Stomach (tissue), 8 donors: ENCODE measurements at regions not wholly inside any gene's neighbourhood (a gene's known extent, or its start where the extent isn't known, plus 50 kb on each side); places are given as distances from the start of the nearest gene placed in this dataset.

Source experiments
- DNase-seq, 2 donors: peaks; one replicate each; pipeline versions ENCODE4 v3.0.0 to v3.0.0-alpha.2; 2013 to 2019
- H3K27ac ChIP-seq, 5 donors: fragments of 200-600 bp in 4 of 5; sonication (generic) in 4 of 5; one replicate each; pipeline ENCODE4 v1.5.1; 2013 to 2019; ENCODE audit warnings: mild to moderate bottlenecking in 1 of 5, moderate library complexity in 1 of 5
- H3K27me3 ChIP-seq, 3 donors: fragments of 200-600 bp; sonication (generic); one replicate each; pipeline ENCODE4 v1.5.1; 2017 to 2019; ENCODE audit warnings: mixed run types in 1 of 3
- H3K36me3 ChIP-seq, 4 donors: fragments of 200-600 bp; sonication (generic); 1 replicate in 3 of 4; 2 replicates in 1 of 4; pipeline ENCODE4 v1.5.1; 2016 to 2019
- H3K4me1 ChIP-seq, 4 donors: fragments of 200-600 bp; sonication (generic); one replicate each; pipeline ENCODE4 v1.5.1; 2016 to 2019
- H3K4me3 ChIP-seq, 4 donors: fragments of 200-600 bp; sonication (generic) in 3 of 4; one replicate each; pipeline ENCODE4 v1.5.1; 2016 to 2019; ENCODE audit warnings: mild to moderate bottlenecking in 1 of 4
- H3K9me3 ChIP-seq, 4 donors: fragments of 200-600 bp; sonication (generic); one replicate each; pipeline ENCODE4 v1.5.1; 2016 to 2019
- CTCF ChIP-seq, 7 experiments: fragments of 450-650 bp in 4 of 7; fragments of 200-600 bp in 3 of 7; sonication (generic) in 3 of 7; IDR thresholded peaks; one replicate each; pipeline ENCODE4 v1.5.1; 2016 to 2019; ENCODE audit warnings: antibody characterized with exemption in 7 of 7, control low read depth in 2 of 7, mild to moderate bottlenecking in 1 of 7
- EP300 ChIP-seq: sonication (generic); formaldehyde crosslinking; IDR thresholded peaks from one replicate; pipeline ENCODE4 v1.6.1; 2017; ENCODE audit warnings: antibody characterized with exemption
- POLR2A ChIP-seq, 4 donors: fragments of 450-650 bp; IDR thresholded peaks; one replicate each; pipeline ENCODE4 v1.6.1; 2016; ENCODE audit warnings: antibody characterized with exemption in 4 of 4, control low read depth in 2 of 4, mild to moderate bottlenecking in 1 of 4, moderate library complexity in 1 of 4
- POLR2AphosphoS5 ChIP-seq, 3 donors: sonication (generic); formaldehyde crosslinking; IDR thresholded peaks; one replicate each; pipeline ENCODE4 v1.6.1; 2016; ENCODE audit warnings: antibody characterized with exemption in 3 of 3
- WGBS, 5 donors: extraction: QIAGEN DNeasy Blood & Tissue Kit in 3 of 5; methylation state at CpG; one replicate each; pipeline versions ENCODE4 v1.1.5 to v1.1.7; 2013 to 2018; 5-methylcytosine and 5-hydroxymethylcytosine counted together
- intact Hi-C: fragments of 100-400 bp; cut with DNase I; formaldehyde crosslinking; loops from one replicate; pipeline ENCODE4 v1.15.1; 2023; ENCODE audit warnings: low total_unique reads
- donor health status: healthy with polysubstance abuse.
- donor health status: Bipolar disorder and iron deficiency.
- donor health status: healthy.

- DNase-seq, result no peak
- intact Hi-C loops, result no loop called here
- TF ChIP-seq POLR2A (IDR thresholded peaks at IDR 0.05), result no peak
- no peak for TF ChIP-seq EP300
- no peak for TF ChIP-seq POLR2AphosphoS5 (IDR thresholded peaks at IDR 0.05)
- no peak for TF ChIP-seq CTCF (IDR thresholded peaks at IDR 0.05)
- Histone ChIP-seq H3K4me3 (no peak overlapping the region), H3K9me3 (no peaks in the 10 kb centered on the region), H3K27me3 (peaks cover 0 to 57% (median 10%) of the 10 kb centered on the region in 3 donors), H3K36me3 (no peaks in the 10 kb centered on the region), H3K4me1 (peaks cover 0 to 7% (median 0%) of the 10 kb centered on the region in 4 donors), H3K27ac (no peak overlapping the region)
- 51 to 80% (median 71%) methylated on average over 10 of the region's 10 CpGs for WGBS, 5 donors
Observed at GRCh38 chr20:21019468-21019813, 86.7 kb downstream of the LINC00237 start.

- Histone ChIP-seq H3K27ac (no peak overlapping the region), H3K4me3 (no peak overlapping the region), H3K4me1 (peaks cover 0 to 7% (median 0%) of the 10 kb centered on the region in 4 donors), H3K9me3 (no peaks in the 10 kb centered on the region), H3K27me3 (peaks cover 0 to 57% (median 10%) of the 10 kb centered on the region in 3 donors), H3K36me3 (no peaks in the 10 kb centered on the region)
- no peak for DNase-seq
- TF ChIP-seq POLR2A (IDR thresholded peaks at IDR 0.05) (no peak), POLR2AphosphoS5 (IDR thresholded peaks at IDR 0.05) (no peak), EP300 (no peak), CTCF (IDR thresholded peaks at IDR 0.05) (no peak)
- WGBS, 5 donors, result 73 to 80% (median 77%) methylated on average over 4 of the region's 4 CpGs
- intact Hi-C loops, result no loop called here
Observed at GRCh38 chr20:21018576-21018975, 87.6 kb downstream of the LINC00237 start.

- Histone ChIP-seq H3K4me3 (no peak overlapping the region), H3K27ac (no peak overlapping the region), H3K4me1 (peaks cover 0 to 7% (median 0%) of the 10 kb centered on the region in 4 donors), H3K36me3 (no peaks in the 10 kb centered on the region), H3K27me3 (peaks cover 0 to 60% (median 10%) of the 10 kb centered on the region in 3 donors), H3K9me3 (no peaks in the 10 kb centered on the region)
- intact Hi-C loops, result no loop called here
- TF ChIP-seq CTCF (IDR thresholded peaks at IDR 0.05), result no peak
- TF ChIP-seq POLR2AphosphoS5 (IDR thresholded peaks at IDR 0.05), result no peak
- no peak for TF ChIP-seq POLR2A (IDR thresholded peaks at IDR 0.05)
- no peak for TF ChIP-seq EP300
- 35 to 41% (median 39%) methylated on average over 11 of the region's 11 CpGs for WGBS, 5 donors
- no peak for DNase-seq
Observed at GRCh38 chr20:21017528-21018085, 88.6 kb downstream of the LINC00237 start.

- no peak overlapping the region for H3K4me3 ChIP-seq
- H3K27me3 ChIP-seq, result peaks cover 0 to 60% (median 10%) of the 10 kb centered on the region in 3 donors
- no peak overlapping the region for H3K27ac ChIP-seq
- 59 to 85% (median 80%) methylated on average over 3 of the region's 3 CpGs for WGBS, 5 donors
- no peak for TF ChIP-seq POLR2A (IDR thresholded peaks at IDR 0.05)
- TF ChIP-seq CTCF (IDR thresholded peaks at IDR 0.05), result no peak
- no peak for TF ChIP-seq POLR2AphosphoS5 (IDR thresholded peaks at IDR 0.05)
- no peak for TF ChIP-seq EP300
- no peaks in the 10 kb centered on the region for H3K36me3 ChIP-seq
- H3K9me3 ChIP-seq, result no peaks in the 10 kb centered on the region
- H3K4me1 ChIP-seq, result peaks cover 0 to 7% (median 0%) of the 10 kb centered on the region in 4 donors
- no peak for DNase-seq
- intact Hi-C loops, result no loop called here
Observed at GRCh38 chr20:21016751-21017150, 89.4 kb downstream of the LINC00237 start.
